IPS-NIHi11 (cell line): ENCODE measurements at regions not wholly inside any gene's neighbourhood (a gene's known extent, or its start where the extent isn't known, plus 50 kb on each side); places are given as distances from the start of the nearest gene placed in this dataset.

Experiments
- DNase-seq: peaks from one replicate; pipeline ENCODE4 v3.0.0; 2012; ENCODE audit warnings: mixed read lengths, low spot score

DNA sequence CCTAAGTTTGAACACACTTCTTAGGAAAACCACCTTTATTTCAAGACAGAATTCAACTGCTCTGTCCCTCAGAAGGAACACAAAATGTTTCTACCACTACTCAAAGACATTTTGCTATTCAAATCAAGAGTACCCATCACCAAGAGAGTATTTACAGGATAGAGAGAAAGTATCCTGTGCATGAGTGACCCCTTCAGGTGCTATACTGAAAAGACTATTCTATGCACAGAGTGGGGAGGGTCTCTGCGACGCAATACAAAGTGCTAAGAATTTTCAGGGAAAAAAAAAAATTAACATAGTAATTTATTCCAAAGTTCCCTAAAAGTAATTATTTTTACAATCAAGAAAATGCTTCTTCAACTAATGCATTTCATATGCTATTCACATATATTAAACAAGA is 346.4 kb upstream of the FAM241A start:
- peak; percentile 29 for DNase-seq

DNA sequence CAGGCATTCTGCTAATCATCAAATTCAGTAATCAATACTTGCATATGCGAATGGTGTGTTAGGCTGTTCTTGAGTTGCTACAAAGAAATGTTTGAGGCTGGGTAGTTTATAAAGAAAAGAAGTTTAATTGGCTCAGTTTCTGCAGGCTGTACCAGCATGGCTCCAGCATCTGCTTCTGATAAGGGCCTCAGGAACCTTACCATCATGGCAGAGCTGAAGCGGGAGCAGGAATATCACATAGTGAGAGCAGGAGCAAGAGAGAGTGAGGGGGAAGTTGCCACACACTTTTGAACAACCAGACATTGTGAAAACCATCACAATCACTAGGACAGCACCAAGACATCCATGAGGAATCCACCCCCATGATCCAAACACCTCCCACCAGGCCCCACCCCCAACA is 344.7 kb upstream of the FAM241A start:
- DNase-seq: no peak

DNA sequence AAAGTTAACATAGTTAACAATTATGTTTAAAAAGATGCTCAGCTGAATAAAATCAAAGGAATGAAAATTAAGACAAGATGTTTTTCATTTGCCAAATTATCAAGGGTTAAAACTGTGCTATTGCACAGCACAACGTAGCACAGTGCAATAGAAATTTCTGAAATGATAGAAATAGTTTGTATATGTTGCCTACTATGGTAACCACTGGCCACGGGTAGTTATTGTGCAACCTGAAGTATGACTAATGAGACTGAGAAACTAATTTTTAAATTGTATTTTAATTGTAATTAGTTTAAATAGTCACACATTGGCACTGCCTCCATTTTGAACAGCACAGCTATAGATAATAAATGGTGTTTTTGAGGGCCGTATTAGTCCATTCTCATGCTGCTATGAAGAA is 343.1 kb upstream of the FAM241A start:
- no peak for DNase-seq

DNA sequence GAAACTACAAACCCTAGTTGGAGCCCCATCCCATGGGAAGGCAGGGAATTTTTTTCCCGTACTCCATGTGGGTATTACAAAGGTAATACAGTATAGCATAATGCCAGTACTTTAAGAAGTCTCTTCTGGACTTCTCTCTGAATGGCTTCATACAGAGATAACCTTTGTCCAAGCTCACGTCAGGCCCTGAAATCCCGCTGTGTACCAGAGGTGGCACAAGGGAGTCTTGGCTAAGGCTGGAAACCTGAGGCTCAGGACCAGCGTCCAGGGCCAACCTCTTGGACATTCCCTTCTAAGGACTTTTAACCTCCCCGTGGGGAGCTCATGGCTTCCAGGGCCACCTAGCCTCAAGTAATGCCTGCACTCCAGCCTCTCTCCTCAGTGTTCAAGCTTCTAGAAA is 338.9 kb upstream of the FAM241A start:
- peak; percentile 56 for DNase-seq

DNA sequence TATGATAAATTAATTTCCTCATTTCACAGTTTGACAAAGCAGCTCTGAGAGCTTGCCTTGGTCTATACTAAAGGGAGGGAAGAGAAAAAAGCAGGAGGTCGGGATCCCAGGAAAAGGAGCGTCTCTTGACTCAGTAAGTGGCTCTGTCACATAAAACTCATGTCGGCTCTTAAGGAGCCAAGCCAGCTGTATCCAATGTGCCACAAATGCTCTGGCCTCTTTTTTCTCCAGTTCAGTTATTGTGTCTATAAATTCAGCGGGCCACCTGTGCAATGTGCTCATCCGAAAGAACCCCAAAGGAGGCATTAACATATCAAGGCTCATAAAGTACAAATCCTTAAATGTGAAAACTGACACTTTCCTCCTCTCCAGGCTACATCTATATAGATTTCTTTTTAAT is 337.7 kb upstream of the FAM241A start:
- DNase-seq: no peak

DNA sequence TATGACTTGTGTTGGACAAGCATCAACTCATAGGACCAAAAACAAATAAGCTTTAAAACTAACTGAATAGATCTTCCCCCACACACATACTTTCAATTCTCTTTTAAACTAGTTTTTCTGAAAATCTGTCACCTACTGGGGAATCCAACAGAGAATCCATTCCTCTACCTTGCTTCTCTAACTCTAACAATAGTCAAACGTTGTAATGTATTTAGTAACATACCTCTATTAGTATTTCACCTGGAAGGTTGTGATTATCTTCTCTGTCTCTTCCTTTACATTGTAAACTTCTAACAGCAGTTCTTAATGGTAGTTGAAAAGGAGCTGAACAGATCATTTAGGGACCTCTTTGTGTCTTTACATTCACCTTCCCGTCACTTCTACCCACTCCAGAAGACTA is 337.1 kb upstream of the FAM241A start:
- DNase-seq: no peak

DNA sequence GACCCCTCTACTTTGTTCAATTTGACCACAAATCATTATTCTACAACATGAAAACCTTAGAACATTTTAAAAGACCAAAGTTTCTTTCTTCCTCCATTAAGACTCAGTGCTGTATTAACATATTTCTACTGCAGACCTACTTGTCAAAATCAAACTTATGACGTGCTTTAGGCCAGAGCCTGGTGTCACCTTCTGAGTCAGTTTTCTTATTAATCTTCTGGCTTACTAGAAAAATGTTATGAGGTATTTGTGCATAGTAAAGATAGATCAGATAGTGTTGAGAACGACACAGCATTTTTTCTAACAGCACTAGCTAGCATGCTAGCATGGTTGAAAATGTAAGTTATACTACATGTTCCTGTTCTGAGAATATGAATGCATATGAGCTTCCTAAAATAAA is 333.6 kb upstream of the FAM241A start:
- no peak for DNase-seq

DNA sequence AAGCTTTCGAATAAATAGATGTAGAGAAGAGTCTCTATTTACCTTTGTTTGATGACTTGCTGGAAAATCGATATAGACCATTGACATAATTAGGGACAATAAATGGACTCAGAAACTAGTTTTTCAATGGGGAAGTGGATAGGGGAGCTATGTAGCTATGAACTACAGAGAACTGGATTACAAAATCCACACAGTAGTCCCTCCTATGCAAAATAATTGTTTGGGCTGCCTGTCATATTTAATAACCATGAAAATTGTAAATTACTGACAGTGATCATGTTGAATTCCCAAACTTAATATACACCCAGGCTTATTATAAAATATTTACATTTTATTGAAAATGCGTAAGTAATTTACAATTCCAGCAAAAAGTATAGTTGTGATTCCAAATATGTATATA is 333.1 kb upstream of the FAM241A start:
- no peak for DNase-seq

DNA sequence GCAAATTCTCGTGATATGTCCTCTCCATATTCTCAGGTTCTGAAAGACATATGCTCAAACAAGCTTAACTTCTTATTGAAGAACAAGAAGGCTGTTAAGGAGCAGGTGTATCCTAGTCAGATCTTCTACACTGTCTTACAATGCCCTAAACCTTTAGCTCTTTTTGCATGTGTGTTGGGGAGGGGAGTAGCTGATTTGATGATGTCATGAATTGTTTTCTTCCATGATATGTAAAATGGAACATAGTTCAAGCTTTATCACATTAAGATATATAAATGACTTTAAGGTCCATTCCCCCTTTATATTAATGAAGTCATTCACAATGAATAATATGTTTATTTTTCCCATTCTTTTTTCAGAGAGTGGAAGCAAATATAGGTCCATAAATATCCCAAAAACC is 332.5 kb upstream of the FAM241A start:
- no peak for DNase-seq

DNA sequence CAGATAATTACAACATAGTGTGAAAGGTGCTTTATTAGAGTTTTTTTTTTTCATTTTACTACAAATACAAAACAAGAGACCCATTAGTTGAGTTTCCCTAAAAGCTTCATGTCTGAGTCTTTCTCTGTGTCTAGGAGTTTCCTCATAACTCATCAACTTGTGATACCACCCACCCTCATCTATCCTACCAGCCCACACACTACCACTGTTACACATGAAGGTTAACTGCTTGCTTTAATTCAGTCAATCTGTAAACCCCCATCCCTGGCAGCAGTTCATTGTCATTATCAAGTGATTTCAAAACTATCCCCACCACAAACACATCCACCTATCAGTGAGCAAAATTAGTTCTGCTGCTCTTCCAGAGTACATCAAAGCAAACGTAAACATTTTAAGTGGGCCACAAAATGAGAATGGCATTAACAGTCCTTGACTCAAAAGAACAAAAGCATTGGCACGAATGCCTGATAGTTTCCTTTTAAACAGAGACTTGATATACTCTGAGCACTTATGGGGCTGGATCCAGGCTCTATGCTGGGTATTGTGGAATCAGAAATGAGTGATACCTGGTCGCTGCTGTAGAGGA is 331.6 kb upstream of the FAM241A start:
- no peak for DNase-seq

DNA sequence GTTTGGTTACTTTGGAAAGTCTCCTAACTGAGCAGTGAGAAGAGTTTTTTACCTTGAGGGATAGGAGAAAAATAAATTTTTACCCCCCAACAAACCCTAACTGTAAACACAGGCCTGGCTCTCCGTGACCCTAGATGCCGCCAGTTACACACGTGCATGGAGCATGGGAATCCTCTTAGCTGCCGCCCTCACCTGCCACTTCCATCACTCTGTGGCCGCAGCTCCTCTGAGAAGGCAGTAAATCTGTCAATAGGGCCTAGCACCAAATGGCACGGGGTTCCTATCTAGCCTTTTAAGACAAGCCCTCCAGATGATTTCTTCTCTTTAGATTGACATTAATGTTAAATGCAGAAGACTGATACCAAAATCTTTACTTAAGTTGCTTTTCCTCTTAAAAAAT is 330.3 kb upstream of the FAM241A start:
- no peak for DNase-seq

DNA sequence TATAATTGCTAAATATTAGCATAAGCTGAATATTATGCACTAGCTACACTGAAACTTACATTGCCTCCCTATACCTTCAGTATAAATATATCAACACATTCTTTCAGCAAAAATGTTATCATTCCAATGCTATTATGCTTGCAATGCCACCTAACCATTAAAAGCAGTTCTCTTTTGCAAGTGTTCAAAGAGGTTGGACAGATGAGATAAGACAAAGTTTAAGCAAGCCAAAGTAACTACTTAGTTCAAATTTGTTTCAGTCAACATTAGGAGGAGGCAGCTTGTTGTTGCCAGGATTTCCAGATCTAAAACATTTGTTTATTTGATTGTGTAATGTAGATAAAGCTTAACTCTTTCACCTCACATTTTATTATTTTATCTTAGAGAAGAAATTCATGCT is 323.9 kb upstream of the FAM241A start:
- no peak for DNase-seq

DNA sequence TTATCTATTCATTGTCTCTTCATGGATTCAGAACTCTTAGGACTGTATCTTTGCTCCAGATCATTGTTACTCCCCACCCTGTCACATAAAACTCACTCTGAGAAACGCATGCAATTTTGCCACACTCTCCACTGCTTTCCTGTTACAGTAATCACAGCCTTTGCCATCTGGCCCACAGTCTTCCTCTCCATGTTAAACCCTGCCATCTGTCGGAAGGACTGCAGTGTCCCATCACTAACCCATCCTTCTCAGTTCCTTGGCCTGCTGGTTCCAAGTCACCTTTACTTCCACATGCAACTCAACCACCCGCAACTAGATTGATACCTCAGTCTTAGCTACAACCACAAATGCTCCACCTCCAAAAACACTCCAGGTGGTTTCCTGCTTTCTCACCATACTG is 308.7 kb upstream of the FAM241A start:
- DNase-seq: no peak

DNA sequence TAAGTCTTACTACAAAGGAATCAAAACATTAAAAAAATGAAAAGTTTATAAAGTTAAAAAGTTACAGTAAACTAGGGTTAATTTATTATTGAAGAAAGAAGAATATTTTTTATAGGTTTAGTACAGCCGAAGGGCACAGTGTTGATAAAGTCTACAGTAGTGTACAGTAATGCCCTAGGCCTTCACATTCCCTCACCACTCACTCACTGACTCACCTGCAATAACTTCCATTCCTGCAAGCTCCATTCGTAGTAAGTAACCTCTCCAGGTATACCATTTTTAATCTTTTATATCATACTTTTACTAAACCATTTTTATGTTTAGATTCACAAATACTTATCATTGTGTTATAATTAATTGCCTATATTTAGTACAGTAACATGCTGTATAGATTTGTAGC is 307.5 kb upstream of the FAM241A start:
- DNase-seq: no peak

DNA sequence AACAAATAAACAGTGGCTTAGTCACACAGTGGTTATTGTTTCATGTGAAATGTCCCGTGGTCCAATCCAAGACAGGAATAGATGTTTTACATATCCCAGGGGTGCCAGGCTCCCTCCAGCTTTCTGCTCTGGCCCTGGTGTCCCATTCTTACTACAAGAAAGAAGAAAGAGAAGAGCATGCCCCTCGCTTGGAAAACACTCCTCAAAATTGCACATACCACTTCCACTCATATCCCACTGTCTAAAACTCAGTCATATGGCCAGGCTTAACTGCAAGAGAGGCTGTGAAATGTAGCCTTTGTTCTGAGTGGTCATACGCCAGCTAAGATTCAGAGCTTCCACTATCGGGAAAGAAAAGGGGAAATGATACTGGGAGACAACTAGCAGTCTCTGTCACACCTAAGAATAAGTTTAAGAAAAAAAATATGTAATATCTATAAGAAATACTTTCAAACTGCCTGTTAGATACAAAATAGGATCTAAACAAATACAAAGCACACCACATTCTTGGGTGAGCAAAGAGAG is 306.8 kb upstream of the FAM241A start:
- no peak for DNase-seq

DNA sequence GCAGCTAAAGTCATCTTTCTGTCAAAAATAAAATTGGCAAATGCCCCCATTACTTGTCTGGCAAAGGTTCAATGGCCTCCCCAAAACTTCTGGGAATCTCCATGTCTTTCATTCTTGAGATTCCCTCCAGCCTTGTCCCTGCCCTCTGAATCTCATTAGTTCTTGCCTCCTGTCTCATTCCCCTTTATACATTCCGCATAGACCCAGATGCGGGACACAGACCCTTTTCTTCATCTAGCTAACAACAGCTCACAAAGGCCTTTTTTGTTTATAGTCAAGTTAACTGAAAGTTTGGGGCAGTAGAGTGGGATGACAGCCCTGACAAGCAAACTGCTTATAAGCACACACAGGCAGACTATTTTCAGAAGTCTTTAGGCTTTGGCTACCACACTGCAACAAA is 306.1 kb upstream of the FAM241A start:
- DNase-seq: no peak

DNA sequence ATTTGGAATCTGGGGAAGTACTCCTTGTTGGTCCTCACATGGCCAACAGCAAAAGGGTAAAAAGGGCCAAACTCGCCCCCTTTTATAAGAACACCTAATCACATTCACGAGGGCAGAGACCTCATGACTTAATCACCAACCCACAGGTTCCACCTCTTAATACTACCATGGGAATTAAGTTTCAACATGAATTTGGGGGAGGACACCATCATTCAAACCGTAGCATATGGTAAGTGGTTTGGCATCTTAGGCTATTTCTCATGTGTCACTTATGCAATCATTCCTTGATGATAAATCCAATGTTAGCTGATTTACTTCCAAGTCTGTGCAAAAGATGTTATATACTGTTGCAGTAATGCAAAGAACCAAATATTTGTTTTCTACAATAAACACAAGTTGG is 302.9 kb upstream of the FAM241A start:
- DNase-seq: no peak

DNA sequence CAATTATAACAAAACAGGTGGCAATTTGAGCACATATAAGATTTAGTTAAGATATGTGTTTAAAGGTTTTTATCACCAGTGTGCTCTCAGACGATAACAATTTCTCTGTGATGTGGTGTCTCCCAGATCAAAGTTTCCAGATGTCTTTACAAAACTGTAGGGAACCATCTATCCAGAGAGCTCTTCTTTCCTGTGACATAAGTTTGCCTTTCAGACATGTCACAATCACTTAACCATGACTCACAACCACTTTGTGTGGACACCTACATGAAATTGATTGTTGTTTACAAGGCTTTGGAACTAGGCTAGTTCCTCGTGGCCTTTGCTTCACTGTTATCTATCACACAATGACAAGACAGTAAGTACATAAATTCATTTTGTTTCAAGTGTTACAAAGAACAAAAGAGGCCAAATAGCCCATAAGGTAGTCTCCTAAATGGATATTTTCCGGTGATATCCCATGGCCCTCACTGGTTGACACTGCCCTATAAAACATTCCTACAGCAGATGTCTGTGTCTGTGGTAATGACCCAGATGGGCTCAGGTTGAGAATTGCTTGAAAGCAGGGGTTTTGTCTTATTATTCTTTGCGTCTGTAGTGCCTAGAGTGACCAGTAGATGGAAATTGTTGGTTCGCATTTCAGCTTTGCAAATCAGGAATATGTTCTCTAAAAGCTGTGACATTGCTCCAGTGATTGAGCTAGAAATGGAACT is 297.8 kb upstream of the FAM241A start:
- DNase-seq: no peak

DNA sequence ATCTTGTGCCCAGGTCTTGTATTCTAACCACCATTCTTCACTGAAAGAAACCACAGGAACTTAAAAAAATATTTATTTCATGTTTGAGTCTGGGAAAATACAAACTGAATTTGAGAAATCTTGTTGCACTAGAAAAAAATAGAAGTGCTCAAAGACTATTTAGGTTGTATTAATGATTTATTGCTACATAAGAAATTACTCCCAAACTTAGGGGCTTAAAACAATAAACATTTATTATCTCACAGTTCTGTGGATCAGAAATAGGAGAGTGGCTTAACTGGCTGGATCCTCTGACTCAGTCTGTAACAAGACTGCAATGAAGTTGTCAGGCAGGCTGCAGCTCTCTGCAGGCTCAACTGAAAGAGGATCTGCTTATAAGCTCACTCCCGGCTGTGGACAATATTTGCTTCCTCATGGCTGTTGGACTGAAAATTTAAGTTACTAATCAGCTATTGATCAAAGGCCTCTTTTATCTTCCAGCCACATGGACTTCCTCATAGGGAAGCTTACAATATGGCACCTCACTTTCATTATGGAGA is 295.4 kb upstream of the FAM241A start:
- DNase-seq: no peak

DNA sequence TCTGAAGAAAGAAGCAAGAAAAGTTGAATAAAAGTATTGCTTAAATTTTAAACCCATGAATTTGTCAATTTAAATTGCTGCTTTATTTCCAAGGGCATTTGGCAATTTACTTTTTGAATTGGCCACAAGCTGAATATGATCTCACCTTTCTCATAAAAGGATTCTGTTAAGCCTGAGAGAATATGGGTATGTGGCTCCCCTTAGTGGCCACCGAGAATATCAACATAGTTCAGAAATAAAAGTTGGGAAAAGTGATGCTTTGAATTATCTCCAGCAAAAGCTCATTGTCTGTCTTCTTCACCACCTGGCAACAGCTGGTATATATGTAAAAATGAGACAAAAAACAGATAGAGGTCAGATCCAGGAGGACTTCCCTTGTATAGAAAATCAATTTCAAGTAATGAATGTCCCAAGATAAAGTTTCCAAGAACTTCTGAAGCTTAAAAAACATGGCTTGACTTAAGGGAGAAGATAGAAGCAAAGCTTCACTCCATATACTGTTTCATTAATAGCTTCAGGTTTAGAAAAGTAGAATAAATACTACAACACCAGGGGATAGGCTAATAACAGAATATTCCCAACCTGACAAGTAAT is 290.7 kb upstream of the FAM241A start:
- DNase-seq: peak; percentile 21

DNA sequence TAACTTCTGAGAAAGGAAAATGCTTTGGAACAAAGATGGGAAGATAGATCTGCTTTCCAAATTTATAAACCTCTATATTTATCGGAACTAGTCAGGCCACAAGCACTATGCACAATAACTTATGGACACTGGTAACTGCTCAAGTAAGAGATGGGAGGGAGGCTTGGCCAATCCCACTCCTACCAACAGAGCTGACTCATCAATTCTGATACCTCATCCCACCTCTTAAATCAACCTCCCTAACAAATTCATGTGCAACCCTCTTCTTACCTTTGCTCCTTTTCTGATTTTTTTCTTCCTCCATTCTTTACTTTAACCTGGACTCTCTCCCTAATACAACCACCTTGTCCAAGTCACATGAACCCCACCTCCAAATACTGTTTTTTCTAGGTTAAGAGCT is 289.9 kb upstream of the FAM241A start:
- no peak for DNase-seq

DNA sequence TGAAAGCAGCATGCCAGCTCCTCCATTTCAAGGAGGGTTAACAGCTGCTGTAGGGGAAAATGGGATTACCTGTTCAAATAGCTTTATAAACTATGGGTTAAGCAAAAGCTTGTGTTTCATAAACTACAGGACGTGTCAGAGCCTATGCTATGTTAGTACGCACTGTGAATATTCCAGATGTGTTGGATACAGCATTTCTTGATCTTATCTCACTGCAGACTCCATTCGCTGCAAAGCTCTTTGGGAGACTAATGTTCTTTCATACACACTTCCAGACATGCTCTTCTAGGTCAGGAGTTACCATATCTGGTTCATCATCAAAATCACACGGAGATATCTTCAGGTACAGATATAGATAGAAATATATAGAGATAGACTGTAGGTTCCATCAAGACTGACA is 281.2 kb upstream of the FAM241A start:
- no peak for DNase-seq

DNA sequence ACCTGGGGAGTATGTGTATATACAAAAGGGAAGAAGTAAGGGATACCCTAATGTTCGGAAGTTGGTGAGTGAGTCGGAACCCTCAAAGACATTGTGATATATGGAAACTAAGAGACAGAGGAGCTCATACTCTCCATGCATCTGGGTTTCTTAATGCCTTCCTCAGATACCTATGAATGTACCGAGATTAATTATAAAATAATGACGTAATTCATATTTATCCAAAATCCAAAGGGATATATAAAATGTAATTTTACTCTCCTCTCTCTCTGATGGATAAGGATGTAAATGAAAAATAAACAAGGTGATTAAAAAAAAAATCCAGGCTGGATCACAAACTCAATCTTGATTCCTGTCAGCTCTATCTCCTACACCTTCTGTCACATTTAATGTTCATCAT is 275.9 kb upstream of the FAM241A start:
- DNase-seq: no peak
